ENCODE measurements at regions not wholly inside any gene's neighbourhood (a gene's known extent, or its start where the extent isn't known, plus 50 kb on each side); places are given as distances from the start of the nearest gene placed in this dataset.

- no peak overlapping the region for H3K4me3 ChIP-seq (ENCODE audit: low read depth, low read length)
- TF ChIP-seq CTCF (IDR thresholded peaks at IDR 0.05; ENCODE audit: insufficient read depth, low read depth, low read length): no peak
- DNase-seq (ENCODE audit: low read depth): no peak
Measured at GRCh38 chr2:41710944-41711343, 336.9 kb upstream of the PKDCC start.

- H3K4me3 ChIP-seq (ENCODE audit: low read depth, low read length): no peak overlapping the region
- DNase-seq (ENCODE audit: low read depth): no peak
- no peak for TF ChIP-seq CTCF (IDR thresholded peaks at IDR 0.05; ENCODE audit: insufficient read depth, low read depth, low read length)
Measured at GRCh38 chr2:41711736-41712135, 336.1 kb upstream of the PKDCC start.

GRCh38 chr2:41716497-41716896 lies 331.3 kb upstream of the PKDCC start:
- no peak for DNase-seq (ENCODE audit: low read depth)
- TF ChIP-seq CTCF (IDR thresholded peaks at IDR 0.05; ENCODE audit: insufficient read depth, low read depth, low read length): no peak
- no peak overlapping the region for H3K4me3 ChIP-seq (ENCODE audit: low read depth, low read length)

- no peak for DNase-seq (ENCODE audit: low read depth)
- no peak overlapping the region for H3K4me3 ChIP-seq (ENCODE audit: low read depth, low read length)
- no peak for TF ChIP-seq CTCF (IDR thresholded peaks at IDR 0.05; ENCODE audit: insufficient read depth, low read depth, low read length)
Measured at GRCh38 chr2:41717839-41718238, 330.0 kb upstream of the PKDCC start.

GRCh38 chr2:41718705-41719104 lies 329.1 kb upstream of the PKDCC start:
- DNase-seq (ENCODE audit: low read depth): no peak
- no peak overlapping the region for H3K4me3 ChIP-seq (ENCODE audit: low read depth, low read length)
- TF ChIP-seq CTCF (IDR thresholded peaks at IDR 0.05; ENCODE audit: insufficient read depth, low read depth, low read length): no peak

GRCh38 chr2:41719756-41720155 lies 328.1 kb upstream of the PKDCC start:
- no peak for TF ChIP-seq CTCF (IDR thresholded peaks at IDR 0.05; ENCODE audit: insufficient read depth, low read depth, low read length)
- no peak overlapping the region for H3K4me3 ChIP-seq (ENCODE audit: low read depth, low read length)
- no peak for DNase-seq (ENCODE audit: low read depth)

Measured in fibroblast of villous mesenchyme (primary cell).